22Rv1 (cell line): ENCODE measurements at regions not wholly inside any gene's neighbourhood (a gene's known extent, or its start where the extent isn't known, plus 50 kb on each side); places are given as distances from the start of the nearest gene placed in this dataset.

Experiments used
- CTCF ChIP-seq: fragments of 450-650 bp; IDR thresholded peaks from 2 replicates; pipeline ENCODE4 v1.5.1; 2017; ENCODE audit warnings: mild to moderate bottlenecking
- ZFX ChIP-seq: fragments of 450-650 bp; IDR thresholded peaks from 2 replicates; pipeline ENCODE4 v1.6.1; 2017; ENCODE audit warnings: antibody characterized with exemption, borderline replicate concordance

DNA sequence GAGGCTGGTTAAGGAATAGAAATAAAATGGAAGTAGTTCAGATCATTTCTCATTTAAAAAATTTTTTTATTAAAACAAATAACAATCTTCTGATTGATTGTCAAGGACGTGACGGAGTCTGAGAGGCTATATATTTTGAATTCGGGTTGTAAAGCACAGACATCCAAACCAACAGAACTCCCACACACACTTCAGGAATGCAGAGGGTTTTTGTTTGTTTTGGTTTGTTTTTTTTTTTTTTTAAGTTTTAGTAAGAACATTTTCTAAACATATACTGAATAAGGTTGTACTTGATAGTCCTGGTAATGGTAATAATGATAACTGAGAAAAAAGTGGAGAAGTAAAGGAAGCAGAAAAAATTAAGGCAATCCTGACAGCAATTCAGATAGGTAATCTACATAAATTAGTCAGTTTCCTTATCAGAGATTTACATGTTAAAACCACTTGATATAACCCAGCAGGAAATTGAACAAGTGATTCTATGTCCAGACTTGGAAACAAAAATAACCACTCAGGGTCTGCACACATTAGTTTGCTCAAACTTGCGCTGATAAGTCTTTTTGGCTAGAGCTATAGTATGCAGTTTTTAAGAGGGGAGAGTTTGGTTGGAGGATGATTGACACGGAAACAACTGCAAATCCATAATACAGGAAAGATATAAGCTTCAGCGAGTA lies 51.5 kb upstream of the CTAGE1 start:
- TF ChIP-seq CTCF: no peak
- no peak for TF ChIP-seq ZFX
